SK-N-SH (cell line): ENCODE measurements at regions not wholly inside any gene's neighbourhood (a gene's known extent, or its start where the extent isn't known, plus 50 kb on each side); places are given as distances from the start of the nearest gene placed in this dataset.

ENCODE experiments used
- CTCF ChIA-PET: fragments of 300-600, 350-600 bp; formaldehyde crosslinking; extraction: SDS; loops from one replicate; lab custom pipeline; 2021; lab: Yijun Ruan, JAX
- POLR2A ChIA-PET: fragments of 350-600 bp; sonication (Branson Sonifier 250); formaldehyde crosslinking; extraction: SDS; loops from one replicate; lab custom pipeline; 2020; ENCODE audit warnings: antibody characterized with exemption, inconsistent platforms; lab: Yijun Ruan, JAX
- DNase-seq: peaks from one replicate; pipeline ENCODE4 v3.0.0; 2012
- H2AFZ ChIP-seq: fragments of 200-600 bp; sonication (generic); 2 replicates; pipeline ENCODE4 v1.8.1; 2016; ENCODE audit warnings: antibody characterized with exemption, mild to moderate bottlenecking, low read depth
- H3F3A ChIP-seq: fragments of 200-600 bp; sonication (generic); replicated peaks from 2 replicates; pipeline ENCODE3; 2016; ENCODE audit warnings: antibody characterized with exemption, mild to moderate bottlenecking; ENCODE audit not compliant: insufficient read depth
- H3K27ac ChIP-seq, 2 experiments: fragments of 200-500 bp in 1 of 2; fragments of 200-600 bp in 1 of 2; sonication (Bioruptor generic) in 1 of 2; sonication (generic), shearing (Covaris generic) in 1 of 2; 2 replicates each; pipeline versions ENCODE4 v1.5.1 to v1.6.1; 2014 to 2016; ENCODE audit warnings: low read depth in 2 of 2, inconsistent platforms in 1 of 2, low read length in 1 of 2, mild to moderate bottlenecking in 1 of 2, mixed read lengths in 1 of 2
- H3K27me3 ChIP-seq: fragments of 200-600 bp; sonication (generic), shearing (Covaris generic); 2 replicates; pipeline ENCODE4 v1.6.1; 2016; ENCODE audit warnings: mixed run types; ENCODE audit not compliant: insufficient read depth
- H3K36me3 ChIP-seq, 2 experiments: fragments of 200-500 bp in 1 of 2; fragments of 200-600 bp in 1 of 2; sonication (Bioruptor generic) in 1 of 2; sonication (generic) in 1 of 2; replicated peaks in 1 of 2; 2 replicates each; pipeline versions ENCODE3 to v1.5.1; 2014 to 2016; ENCODE audit warnings: low read length in 1 of 2, mild to moderate bottlenecking in 1 of 2; ENCODE audit not compliant: insufficient read depth in 2 of 2, control insufficient read depth in 1 of 2
- H3K4me1 ChIP-seq, 2 experiments: fragments of 200-500 bp in 1 of 2; fragments of 200-600 bp in 1 of 2; sonication (Bioruptor generic) in 1 of 2; sonication (generic), shearing (Covaris generic) in 1 of 2; 2 replicates each; pipeline versions ENCODE4 v1.5.1 to v1.6.1; 2014 to 2016; ENCODE audit warnings: low read depth in 1 of 2, low read length in 1 of 2, mixed run types in 1 of 2; ENCODE audit not compliant: insufficient read depth in 2 of 2, control insufficient read depth in 1 of 2
- H3K4me2 ChIP-seq: fragments of 200-600 bp; sonication (generic), shearing (Covaris generic); 2 replicates; pipeline ENCODE4 v1.6.1; 2017; ENCODE audit warnings: mixed run types
- H3K4me3 ChIP-seq, 2 experiments: fragments of 200-500 bp in 1 of 2; fragments of 200-600 bp in 1 of 2; sonication (Bioruptor generic) in 1 of 2; sonication (generic), shearing (Covaris generic) in 1 of 2; 2 replicates each; pipeline versions ENCODE4 v1.5.1 to v1.8.1; 2014 to 2016; ENCODE audit warnings: low read depth in 2 of 2, inconsistent platforms in 1 of 2, low read length in 1 of 2, mild to moderate bottlenecking in 1 of 2, mixed read lengths in 1 of 2, moderate library complexity in 1 of 2
- H3K79me2 ChIP-seq: fragments of 200-600 bp; sonication (generic); 2 replicates; pipeline ENCODE4 v1.8.1; 2017; ENCODE audit warnings: mild to moderate bottlenecking; ENCODE audit not compliant: insufficient read depth
- H3K9ac ChIP-seq: fragments of 200-600 bp; sonication (generic); 2 replicates; pipeline ENCODE4 v1.6.1; 2017; ENCODE audit warnings: mixed run types
- H3K9me2 ChIP-seq: fragments of 200-600 bp; sonication (generic); 2 replicates; pipeline ENCODE4 v1.6.1; 2017; ENCODE audit warnings: mixed run types
- H3K9me3 ChIP-seq: fragments of 200-600 bp; sonication (generic); 2 replicates; pipeline ENCODE4 v1.6.1; 2017; ENCODE audit warnings: mixed run types, mild to moderate bottlenecking, moderate library complexity
- H4K20me1 ChIP-seq: fragments of 200-600 bp; sonication (generic); 2 replicates; pipeline ENCODE4 v1.6.1; 2017; ENCODE audit warnings: mild to moderate bottlenecking, mixed run types; ENCODE audit not compliant: insufficient read depth
- CHD2 ChIP-seq: fragments of 150-350 bp; IDR thresholded peaks from 2 replicates; pipeline ENCODE4 v1.6.1; 2018; ENCODE audit warnings: low read length; ENCODE audit not compliant: partially characterized antibody
- CTCF ChIP-seq: fragments of 200-600 bp; sonication (generic); IDR thresholded peaks from 2 replicates; pipeline ENCODE4 v1.6.1; 2017; ENCODE audit warnings: antibody characterized with exemption, mild to moderate bottlenecking, moderate library complexity
- ELF1 ChIP-seq: IDR thresholded peaks from 2 replicates; pipeline ENCODE4 v1.4.0; 2012
- EP300 ChIP-seq, 2 experiments: IDR thresholded peaks; 2 replicates each; pipeline versions ENCODE4 v1.4.0 to v1.6.1; 2012; ENCODE audit warnings: borderline replicate concordance in 1 of 2, low read depth in 1 of 2, low read length in 1 of 2
- EZH2phosphoT487 ChIP-seq: fragments of 200-600 bp; sonication (generic); IDR thresholded peaks from 2 replicates; pipeline ENCODE4 v1.6.1; 2017; ENCODE audit warnings: low read depth, mixed run types, mild to moderate bottlenecking, antibody characterized with exemption, moderate library complexity, borderline replicate concordance
- FOXM1 ChIP-seq: IDR thresholded peaks from 2 replicates; pipeline ENCODE4 v1.4.0; 2012; ENCODE audit warnings: low read depth, mild to moderate bottlenecking
- JUND ChIP-seq: IDR thresholded peaks from 2 replicates; pipeline ENCODE4 v1.4.0; 2012
- NFIC ChIP-seq: IDR thresholded peaks from 2 replicates; pipeline ENCODE4 v1.4.0; 2012; ENCODE audit warnings: borderline replicate concordance
- NRF1 ChIP-seq: IDR thresholded peaks from 2 replicates; pipeline ENCODE4 v1.6.1; 2012; ENCODE audit warnings: low read depth, mild to moderate bottlenecking, low read length
- RXRA ChIP-seq: IDR thresholded peaks from 2 replicates; pipeline ENCODE4 v1.4.0; 2012; ENCODE audit warnings: low read depth, mild to moderate bottlenecking, borderline replicate concordance
- SMC3 ChIP-seq: IDR thresholded peaks from 2 replicates; pipeline ENCODE4 v1.6.1; 2012; ENCODE audit warnings: low read depth, low read length, improper control_type of control experiment
- TEAD4 ChIP-seq: IDR thresholded peaks from 2 replicates; pipeline ENCODE4 v1.4.0; 2012; ENCODE audit warnings: mild to moderate bottlenecking, borderline replicate concordance; ENCODE audit not compliant: insufficient read depth
- YY1 ChIP-seq: IDR thresholded peaks from 2 replicates; pipeline ENCODE4 v1.4.0; 2012; ENCODE audit warnings: low read depth, mild to moderate bottlenecking
- WGBS: methylation state at CpG from one replicate; pipeline ENCODE4 v1.1.6; 2017; ENCODE audit warnings: low lambda C conversion rate; 5-methylcytosine and 5-hydroxymethylcytosine counted together
- TF ChIP-seq, protein P1 (sequence below): IDR thresholded peaks from 2 replicates; pipeline ENCODE4 v1.6.1; 2012; ENCODE audit warnings: mild to moderate bottlenecking, low read depth, low read length, moderate library complexity

DNA sequence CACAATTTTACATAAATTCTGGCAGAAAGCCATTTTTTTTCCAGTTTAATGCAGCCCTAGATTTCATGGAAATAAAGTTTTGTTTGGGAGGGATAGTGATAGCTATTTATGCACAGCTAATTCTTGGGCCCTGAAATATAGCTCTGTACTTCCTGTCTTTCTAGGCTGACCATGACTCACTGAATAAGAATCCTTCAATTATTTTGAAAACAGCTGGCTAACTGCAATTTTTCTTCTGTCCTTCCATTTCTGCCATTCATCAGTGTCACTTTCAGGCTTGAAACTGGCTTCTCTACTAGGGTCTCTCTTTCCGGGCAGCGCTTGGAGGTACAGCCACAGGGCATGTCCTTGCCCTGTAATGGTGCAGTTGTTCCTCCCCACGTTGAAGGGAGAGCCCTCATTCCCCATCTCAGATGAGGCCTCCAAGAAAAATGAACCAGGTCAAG lies 97.1 kb upstream of the TMEM178A start (continued):
- TF ChIP-seq, protein P1, sequence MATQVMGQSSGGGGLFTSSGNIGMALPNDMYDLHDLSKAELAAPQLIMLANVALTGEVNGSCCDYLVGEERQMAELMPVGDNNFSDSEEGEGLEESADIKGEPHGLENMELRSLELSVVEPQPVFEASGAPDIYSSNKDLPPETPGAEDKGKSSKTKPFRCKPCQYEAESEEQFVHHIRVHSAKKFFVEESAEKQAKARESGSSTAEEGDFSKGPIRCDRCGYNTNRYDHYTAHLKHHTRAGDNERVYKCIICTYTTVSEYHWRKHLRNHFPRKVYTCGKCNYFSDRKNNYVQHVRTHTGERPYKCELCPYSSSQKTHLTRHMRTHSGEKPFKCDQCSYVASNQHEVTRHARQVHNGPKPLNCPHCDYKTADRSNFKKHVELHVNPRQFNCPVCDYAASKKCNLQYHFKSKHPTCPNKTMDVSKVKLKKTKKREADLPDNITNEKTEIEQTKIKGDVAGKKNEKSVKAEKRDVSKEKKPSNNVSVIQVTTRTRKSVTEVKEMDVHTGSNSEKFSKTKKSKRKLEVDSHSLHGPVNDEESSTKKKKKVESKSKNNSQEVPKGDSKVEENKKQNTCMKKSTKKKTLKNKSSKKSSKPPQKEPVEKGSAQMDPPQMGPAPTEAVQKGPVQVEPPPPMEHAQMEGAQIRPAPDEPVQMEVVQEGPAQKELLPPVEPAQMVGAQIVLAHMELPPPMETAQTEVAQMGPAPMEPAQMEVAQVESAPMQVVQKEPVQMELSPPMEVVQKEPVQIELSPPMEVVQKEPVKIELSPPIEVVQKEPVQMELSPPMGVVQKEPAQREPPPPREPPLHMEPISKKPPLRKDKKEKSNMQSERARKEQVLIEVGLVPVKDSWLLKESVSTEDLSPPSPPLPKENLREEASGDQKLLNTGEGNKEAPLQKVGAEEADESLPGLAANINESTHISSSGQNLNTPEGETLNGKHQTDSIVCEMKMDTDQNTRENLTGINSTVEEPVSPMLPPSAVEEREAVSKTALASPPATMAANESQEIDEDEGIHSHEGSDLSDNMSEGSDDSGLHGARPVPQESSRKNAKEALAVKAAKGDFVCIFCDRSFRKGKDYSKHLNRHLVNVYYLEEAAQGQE = no peak
- no peak; the same call in 1 of the 2 replicates for TF ChIP-seq RXRA
- TF ChIP-seq NRF1 = no peak
- no peak for TF ChIP-seq CHD2
- TF ChIP-seq ELF1 = peak; percentile 69; the same call in 1 of the 2 replicates
- peak in 1 of 2 experiments; percentile 81; a peak in 2 of 4 replicates for TF ChIP-seq EP300 (IDR thresholded peaks at IDR 0.05; ENCODE audit: borderline replicate concordance in 1 of 2, low read depth in 1 of 2, low read length in 1 of 2)
- TF ChIP-seq SMC3 = no peak

DNA sequence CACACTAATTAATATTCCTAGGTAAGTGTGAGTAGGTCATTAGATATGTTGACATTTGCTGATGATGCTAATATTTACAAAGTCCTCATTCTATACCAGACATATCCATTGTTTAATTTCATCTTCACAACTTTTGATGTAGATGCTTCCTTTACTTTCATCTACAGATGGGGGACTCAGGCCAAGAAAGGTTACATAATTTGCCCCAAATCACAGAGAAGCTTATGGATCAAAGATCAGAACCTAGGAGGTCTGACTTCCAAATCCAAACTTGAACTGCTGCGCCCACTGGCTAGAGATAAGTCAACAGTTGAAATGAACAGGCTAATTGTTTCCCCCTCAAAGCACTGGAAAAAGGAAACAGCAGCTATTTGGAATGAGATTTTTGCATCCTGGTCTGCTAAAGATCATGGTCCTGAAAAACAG lies 95.6 kb upstream of the TMEM178A start:
- Histone ChIP-seq H3K4me2 (no peak overlapping the region), H3K4me3 (no peak overlapping the region), H3K4me1 (peaks cover 5 to 14% of the 10 kb centered on the region in 2 experiments; a peak in 3 of 4 replicates), H3K9ac (no peak overlapping the region)
- 100% methylated on average over 1 of the region's 1 CpG for WGBS
- CTCF ChIA-PET = no interaction called here
- no peak for TF ChIP-seq JUND
- TF ChIP-seq NRF1 = no peak
- TF ChIP-seq, all 33 proteins: peak for 0
- Histone ChIP-seq H3K9me2 (no peaks in the 10 kb centered on the region), H3K27me3 (no peaks in the 10 kb centered on the region), H3K27ac (no peak overlapping the region), H3K9me3 (no peaks in the 10 kb centered on the region), H2AFZ (no peak overlapping the region), H3K36me3 (no peaks in the 10 kb centered on the region), H4K20me1 (no peaks in the 10 kb centered on the region), H3K79me2 (no peaks in the 10 kb centered on the region), H3F3A (peaks cover 13% of the 10 kb centered on the region)
- POLR2A ChIA-PET = no interaction called here
- no peak for DNase-seq

GRCh38 chr2:39570614-39571013 lies 95.1 kb upstream of the TMEM178A start:
- H3K27ac ChIP-seq = no peak overlapping the region
- POLR2A ChIA-PET = no interaction called here
- CTCF ChIA-PET = no interaction called here
- H3K4me3 ChIP-seq = no peak overlapping the region
- H3K4me1 ChIP-seq = peaks cover 5 to 14% of the 10 kb centered on the region in 2 experiments; a peak in 3 of 4 replicates
- H2AFZ ChIP-seq = no peak overlapping the region
- H3K9me2 ChIP-seq = no peaks in the 10 kb centered on the region
- no peak for DNase-seq
- TF ChIP-seq NFIC (no peak), EP300 (IDR thresholded peaks at IDR 0.05; ENCODE audit: borderline replicate concordance in 1 of 2, low read depth in 1 of 2, low read length in 1 of 2) (no peak), FOXM1 (no peak), NRF1 (no peak), TEAD4 (no peak), EZH2phosphoT487 (no peak), YY1 (no peak), CTCF (no peak), SMC3 (no peak)
- H3K9ac ChIP-seq = no peak overlapping the region
- H3F3A ChIP-seq = peaks cover 13% of the 10 kb centered on the region
- WGBS = 80% methylated on average over 3 of the region's 3 CpGs
- no peaks in the 10 kb centered on the region for H3K9me3 ChIP-seq
- no peaks in the 10 kb centered on the region for H4K20me1 ChIP-seq
- H3K79me2 ChIP-seq = no peaks in the 10 kb centered on the region
- no peaks in the 10 kb centered on the region for H3K36me3 ChIP-seq
- H3K4me2 ChIP-seq = no peak overlapping the region
- H3K27me3 ChIP-seq = no peaks in the 10 kb centered on the region
